GM12878 (cell line): ENCODE measurements at regions not wholly inside any gene's neighbourhood (a gene's known extent, or its start where the extent isn't known, plus 50 kb on each side); places are given as distances from the start of the nearest gene placed in this dataset.

Source experiments
- ATAC-seq: fragments of 200-7000 bp; cut with Tn5 transposase; 3 replicates; pipeline ENCODE4 v1.9.1; 2020; ENCODE audit warnings: mild to moderate bottlenecking, moderate library complexity
- BruUV-seq: library from RNA; stranded (reverse); fragments of 400-500 nt; replicated peaks from 2 replicates; lab custom pipeline; 2021; lab: Mats Ljungman, UMichigan
- CTCF ChIA-PET: fragments of 300-600 bp; sonication (Branson Sonifier 250); formaldehyde crosslinking; extraction: SDS; loops from one replicate; lab custom pipeline; 2021; ENCODE audit warnings: inconsistent platforms; lab: Yijun Ruan, JAX
- POLR2A ChIA-PET: fragments of 350-600 bp; formaldehyde crosslinking; extraction: SDS; loops from one replicate; lab custom pipeline; 2021; ENCODE audit warnings: inconsistent platforms; lab: Charles Lee
- RAD21 ChIA-PET: fragments of 300-600 bp; sonication (Branson Sonifier 250); formaldehyde crosslinking; loops from one replicate; lab custom pipeline; 2023; ENCODE audit warnings: antibody characterized with exemption; ENCODE audit not compliant: unreplicated experiment; lab: Charles Lee
- SMC1A ChIA-PET: fragments of 300-600 bp; sonication (Branson Sonifier 250); formaldehyde crosslinking; loops from one replicate; lab custom pipeline; 2023; ENCODE audit not compliant: unreplicated experiment, uncharacterized antibody; lab: Charles Lee
- DNase-seq: peaks from one replicate; pipeline ENCODE4 v3.0.0-alpha.2; 2011; ENCODE audit warnings: low read depth, low spot score
- FAIRE-seq: peaks from 3 replicates; lab custom pipeline; 2011; peaks lifted over from hg19 to GRCh38; lab: Jason Lieb, UNC
- H2AFZ ChIP-seq: 2 replicates; pipeline ENCODE4 v1.6.0; 2011; ENCODE audit warnings: low read depth, low read length, control low read depth; ENCODE audit not compliant: control insufficient read depth
- H3K27ac ChIP-seq: 2 replicates; pipeline ENCODE4 v1.5.1; 2011; ENCODE audit warnings: control low read depth; ENCODE audit not compliant: control insufficient read depth, insufficient read depth
- H3K27me3 ChIP-seq, 2 experiments: replicated peaks in 1 of 2; 2 replicates each; pipeline versions ENCODE4 v1.6.0 to v1.6.1; 2011; ENCODE audit warnings: low read length in 1 of 2; ENCODE audit not compliant: control insufficient read depth in 2 of 2, insufficient read depth in 2 of 2
- H3K36me3 ChIP-seq, 2 experiments: 2 replicates each; pipeline ENCODE4 v1.5.1; 2011; ENCODE audit warnings: low read length in 1 of 2; ENCODE audit not compliant: control insufficient read depth in 2 of 2, insufficient read depth in 2 of 2
- H3K4me1 ChIP-seq: 2 replicates; pipeline ENCODE4 v1.6.1; 2011; ENCODE audit warnings: mild to moderate bottlenecking, low read length, moderate library complexity, mixed read lengths; ENCODE audit not compliant: control insufficient read depth, insufficient read depth
- H3K4me2 ChIP-seq: 2 replicates; pipeline ENCODE4 v1.6.0; 2011; ENCODE audit warnings: control low read depth; ENCODE audit not compliant: control insufficient read depth, insufficient read depth
- H3K4me3 ChIP-seq: fragments of 200-600 bp; sonication (generic); 2 replicates; pipeline ENCODE4 v1.5.1; 2016
- H3K79me2 ChIP-seq: 2 replicates; pipeline ENCODE4 v1.6.0; 2011; ENCODE audit warnings: low read length; ENCODE audit not compliant: control insufficient read depth, insufficient read depth
- H3K9ac ChIP-seq: 2 replicates; pipeline ENCODE4 v1.8.0; 2011; ENCODE audit warnings: low read length, control low read depth, mixed read lengths; ENCODE audit not compliant: control insufficient read depth, insufficient read depth
- H3K9me3 ChIP-seq: replicated peaks from 3 replicates; pipeline ENCODE4 v1.5.1; 2011; ENCODE audit warnings: mild to moderate bottlenecking, low read length; ENCODE audit not compliant: control insufficient read depth, insufficient read depth
- H4K20me1 ChIP-seq: 2 replicates; pipeline ENCODE4 v1.6.0; 2011; ENCODE audit not compliant: control insufficient read depth, insufficient read depth
- CREM ChIP-seq: IDR thresholded peaks from 2 replicates; pipeline ENCODE4 v1.6.1; 2014; ENCODE audit warnings: antibody characterized with exemption, low read depth
- EGR1 ChIP-seq, 2 experiments: IDR thresholded peaks; 1 replicate in 1 of 2; 2 replicates in 1 of 2; pipeline ENCODE4 v1.6.1; 2011 to 2012; ENCODE audit warnings: low read depth in 2 of 2, low read length in 2 of 2, borderline replicate concordance in 1 of 2, mild to moderate bottlenecking in 1 of 2, moderate library complexity in 1 of 2
- ETV6 ChIP-seq, 2 experiments: fragments of 450-650 bp in 1 of 2; IDR thresholded peaks in 1 of 2; conservative IDR thresholded peaks in 1 of 2; 2 replicates each; pipeline ENCODE4 v1.6.1; 2014; ENCODE audit warnings: antibody characterized with exemption in 1 of 2, borderline replicate concordance in 1 of 2, low read depth in 1 of 2, mild to moderate bottlenecking in 1 of 2, moderate library complexity in 1 of 2
- EZH2 ChIP-seq: IDR thresholded peaks from 2 replicates; pipeline ENCODE4 v1.6.1; 2012; ENCODE audit warnings: low read depth, mild to moderate bottlenecking, control low read depth, inconsistent platforms, low read length, borderline replicate concordance; ENCODE audit not compliant: control insufficient read depth
- FOXK2 ChIP-seq: fragments of 450-650 bp; IDR thresholded peaks from 2 replicates; pipeline ENCODE4 v1.6.1; 2017; ENCODE audit warnings: mild to moderate bottlenecking, moderate library complexity
- IKZF2 ChIP-seq, 2 experiments: fragments of 450-650 bp; IDR thresholded peaks; 2 replicates each; pipeline ENCODE4 v1.6.1; 2017; ENCODE audit warnings: mild to moderate bottlenecking in 2 of 2, moderate library complexity in 2 of 2
- MXI1 ChIP-seq: fragments of 150-350 bp; IDR thresholded peaks from 2 replicates; pipeline ENCODE4 v1.6.1; 2011; ENCODE audit warnings: low read depth, mild to moderate bottlenecking, inconsistent platforms, low read length, improper control_type of control experiment
- NRF1 ChIP-seq: conservative IDR thresholded peaks from 2 replicates; pipeline ENCODE4 v1.6.1; 2011; ENCODE audit warnings: mild to moderate bottlenecking, low read depth, low read length, improper control_type of control experiment
- POLR2AphosphoS5 ChIP-seq: IDR thresholded peaks from 2 replicates; pipeline ENCODE4 v1.6.1; 2011; ENCODE audit warnings: mild to moderate bottlenecking, low read length, inconsistent platforms
- RAD51 ChIP-seq: fragments of 450-650 bp; IDR thresholded peaks from 2 replicates; pipeline ENCODE4 v1.6.1; 2016; ENCODE audit warnings: moderate library complexity, mild to moderate bottlenecking, inconsistent platforms
- RELA ChIP-seq: fragments of 450-650 bp; IDR thresholded peaks from 2 replicates; pipeline ENCODE4 v1.8.0; 2014; ENCODE audit warnings: borderline replicate concordance; ENCODE audit not compliant: partially characterized antibody
- TAF1 ChIP-seq: IDR thresholded peaks from 2 replicates; pipeline ENCODE4 v1.6.1; 2011; ENCODE audit warnings: mild to moderate bottlenecking, low read depth, low read length, borderline replicate concordance
- TCF12 ChIP-seq: IDR thresholded peaks from 2 replicates; pipeline ENCODE4 v1.6.1; 2011; ENCODE audit warnings: low read depth, mild to moderate bottlenecking, low read length
- ZNF217 ChIP-seq: fragments of 450-650 bp; IDR thresholded peaks from 2 replicates; pipeline ENCODE4 v1.6.1; 2017; ENCODE audit warnings: antibody characterized with exemption, mild to moderate bottlenecking
- ZNF24 ChIP-seq: fragments of 450-650 bp; IDR thresholded peaks from 2 replicates; pipeline ENCODE4 v1.6.1; 2017; ENCODE audit warnings: antibody characterized with exemption, mild to moderate bottlenecking
- WGBS: methylation state at CpG from one replicate; pipeline ENCODE4 v1.1.6; 2016; ENCODE audit warnings: low lambda C conversion rate; ENCODE audit not compliant: insufficient replicate concordance, insufficient coverage; ENCODE audit errors: missing lambda C conversion rate; 5-methylcytosine and 5-hydroxymethylcytosine counted together
- in situ Hi-C: fragments of 300-500 bp; cut with MboI; formaldehyde crosslinking; loops from 9 replicates; pipeline ENCODE4 v1.14.3; 2018; ENCODE audit warnings: mixed read lengths
- intact Hi-C: fragments of 100-400 bp; cut with micrococcal nuclease; formaldehyde crosslinking; loops from one replicate; pipeline ENCODE4 v1.14.2; 2022; ENCODE audit not compliant: unreplicated experiment
- TF ChIP-seq, protein P1 (sequence below): fragments of 450-650 bp; IDR thresholded peaks from 2 replicates; pipeline ENCODE4 v1.6.1; 2016; ENCODE audit warnings: mild to moderate bottlenecking
- TF ChIP-seq, protein P2 (sequence below): fragments of 450-650 bp; IDR thresholded peaks from 2 replicates; pipeline ENCODE4 v1.6.1; 2018; ENCODE audit warnings: mild to moderate bottlenecking, low read depth, moderate library complexity; ENCODE audit not compliant: partially characterized antibody

- TF ChIP-seq, protein P1, sequence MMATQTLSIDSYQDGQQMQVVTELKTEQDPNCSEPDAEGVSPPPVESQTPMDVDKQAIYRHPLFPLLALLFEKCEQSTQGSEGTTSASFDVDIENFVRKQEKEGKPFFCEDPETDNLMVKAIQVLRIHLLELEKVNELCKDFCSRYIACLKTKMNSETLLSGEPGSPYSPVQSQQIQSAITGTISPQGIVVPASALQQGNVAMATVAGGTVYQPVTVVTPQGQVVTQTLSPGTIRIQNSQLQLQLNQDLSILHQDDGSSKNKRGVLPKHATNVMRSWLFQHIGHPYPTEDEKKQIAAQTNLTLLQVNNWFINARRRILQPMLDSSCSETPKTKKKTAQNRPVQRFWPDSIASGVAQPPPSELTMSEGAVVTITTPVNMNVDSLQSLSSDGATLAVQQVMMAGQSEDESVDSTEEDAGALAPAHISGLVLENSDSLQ: no peak
- TF ChIP-seq ZNF24: no peak
- no peak for TF ChIP-seq EZH2
- TF ChIP-seq RELA: no peak
- TF ChIP-seq TCF12: no peak
- no peak for TF ChIP-seq CREM
Measured at GRCh38 chr5:56516441-56516840, 283.3 kb upstream of the ANKRD55 start (continued).

- ChIA-PET SMC1A (interaction anchor here (0.9 to 1.2 kb wide), 2 partner anchors 104 to 317 kb away, joined by 3 to 4 read pairs; no protein-coding TSS in a partner anchor), RAD21 (no interaction called here), CTCF (interaction anchor here (1.4 kb wide), 1 partner anchor 322 kb away, joined by 6 read pairs; no protein-coding TSS in a partner anchor), POLR2A (interaction anchor here (1.0 kb wide), 1 partner anchor 10 kb away, joined by 4 read pairs; no protein-coding TSS in a partner anchor)
- DNase-seq (no peak), FAIRE-seq (no peak), ATAC-seq (no peak)
- Histone ChIP-seq H3K4me1 (no peaks in the 10 kb centered on the region), H3K36me3 (no peaks in the 10 kb centered on the region), H3K9me3 (no peaks in the 10 kb centered on the region), H3K27me3 (no peaks in the 10 kb centered on the region; a peak in 1 of 4 replicates), H3K4me2 (no peak overlapping the region), H3K79me2 (no peaks in the 10 kb centered on the region), H4K20me1 (no peaks in the 10 kb centered on the region), H3K4me3 (no peak overlapping the region), H2AFZ (no peak overlapping the region), H3K27ac (no peak overlapping the region), H3K9ac (no peak overlapping the region)
- BruUV-seq: no TSS peak
- no peak for TF ChIP-seq ETV6 (conservative IDR thresholded peaks at IDR 0.05 in 1 of 2, IDR thresholded peaks at IDR 0.05 in 1 of 2; ENCODE audit: borderline replicate concordance in 1 of 2, low read depth in 1 of 2)
- TF ChIP-seq ZNF217: no peak
- no peak for TF ChIP-seq EGR1 (IDR thresholded peaks at IDR 0.05; ENCODE audit: borderline replicate concordance in 1 of 2, low read depth in 2 of 2, low read length in 2 of 2)
- TF ChIP-seq TAF1: no peak
- TF ChIP-seq IKZF2 (IDR thresholded peaks at IDR 0.05): no peak
- TF ChIP-seq NRF1: no peak
- TF ChIP-seq POLR2AphosphoS5: no peak
- no peak for TF ChIP-seq RAD51
- TF ChIP-seq FOXK2: no peak
- no peak for TF ChIP-seq MXI1
- TF ChIP-seq, protein P2, sequence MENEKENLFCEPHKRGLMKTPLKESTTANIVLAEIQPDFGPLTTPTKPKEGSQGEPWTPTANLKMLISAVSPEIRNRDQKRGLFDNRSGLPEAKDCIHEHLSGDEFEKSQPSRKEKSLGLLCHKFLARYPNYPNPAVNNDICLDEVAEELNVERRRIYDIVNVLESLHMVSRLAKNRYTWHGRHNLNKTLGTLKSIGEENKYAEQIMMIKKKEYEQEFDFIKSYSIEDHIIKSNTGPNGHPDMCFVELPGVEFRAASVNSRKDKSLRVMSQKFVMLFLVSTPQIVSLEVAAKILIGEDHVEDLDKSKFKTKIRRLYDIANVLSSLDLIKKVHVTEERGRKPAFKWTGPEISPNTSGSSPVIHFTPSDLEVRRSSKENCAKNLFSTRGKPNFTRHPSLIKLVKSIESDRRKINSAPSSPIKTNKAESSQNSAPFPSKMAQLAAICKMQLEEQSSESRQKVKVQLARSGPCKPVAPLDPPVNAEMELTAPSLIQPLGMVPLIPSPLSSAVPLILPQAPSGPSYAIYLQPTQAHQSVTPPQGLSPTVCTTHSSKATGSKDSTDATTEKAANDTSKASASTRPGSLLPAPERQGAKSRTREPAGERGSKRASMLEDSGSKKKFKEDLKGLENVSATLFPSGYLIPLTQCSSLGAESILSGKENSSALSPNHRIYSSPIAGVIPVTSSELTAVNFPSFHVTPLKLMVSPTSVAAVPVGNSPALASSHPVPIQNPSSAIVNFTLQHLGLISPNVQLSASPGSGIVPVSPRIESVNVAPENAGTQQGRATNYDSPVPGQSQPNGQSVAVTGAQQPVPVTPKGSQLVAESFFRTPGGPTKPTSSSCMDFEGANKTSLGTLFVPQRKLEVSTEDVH: no peak
- 65% methylated on average over 2 of the region's 2 CpGs for WGBS
- in situ Hi-C loops (no loop called here), intact Hi-C loops (no loop called here)
Measured at GRCh38 chr5:56516035-56516434, 282.9 kb upstream of the ANKRD55 start.
